ENCODE measurements at regions not wholly inside any gene's neighbourhood (a gene's known extent, or its start where the extent isn't known, plus 50 kb on each side); places are given as distances from the start of the nearest gene placed in this dataset.
"Not testable (repeated sequence)": the region's sequence is repeated elsewhere in the genome, so short reads cannot be mapped to it uniquely, and the experiment has no call there.

DNA sequence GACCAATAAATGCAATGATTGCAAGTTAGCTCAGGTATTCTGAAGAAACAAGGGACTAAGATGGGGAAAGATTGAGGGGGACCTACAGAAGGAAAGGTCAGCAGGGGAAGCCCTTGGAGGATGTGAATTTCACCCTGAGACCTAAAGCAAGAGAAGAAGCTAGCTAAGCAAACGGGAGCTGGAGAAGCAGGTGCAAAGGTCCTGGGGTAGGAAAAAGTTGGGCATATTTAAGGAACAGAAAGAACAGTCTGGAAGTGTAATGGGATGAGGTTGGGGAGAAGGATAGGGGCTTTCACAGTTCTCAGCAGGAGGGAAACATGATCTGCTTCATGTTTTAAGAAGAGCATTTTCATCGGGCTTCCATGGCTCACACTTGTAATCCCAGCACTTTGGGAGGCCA, 89.7 kb upstream of the SLC45A1 start:
- Histone ChIP-seq H3K79me1 (ENCODE audit: low read depth, low read length) (no peaks in the 10 kb centered on the region), H2BK12ac (ENCODE audit: low read length) (no peak overlapping the region), H3K14ac (ENCODE audit: low read length) (no peak overlapping the region), H3K9me3 (replicated peaks in 1 of 2; ENCODE audit: control insufficient read depth in 2 of 2, insufficient read depth in 1 of 2, low read depth in 1 of 2, low read length in 2 of 2) (peaks cover 0 to 5% of the 10 kb centered on the region in 2 donors), H4K91ac (ENCODE audit: low read depth, low read length, poor library complexity) (no peak overlapping the region), H2BK120ac (ENCODE audit: low read depth, low read length) (no peak overlapping the region), H3K27ac (replicated peaks; ENCODE audit: low read length) (no peak overlapping the region), H3K4me1 (ENCODE audit: control insufficient read depth in 2 of 2, insufficient read depth in 1 of 2, low read depth in 1 of 2, low read length in 2 of 2) (peaks cover 0 to 10% of the 10 kb centered on the region in 2 donors), H3K23ac (ENCODE audit: low read depth, low read length, poor library complexity) (no peak overlapping the region), H3K4me2 (ENCODE audit: insufficient read depth, low read length, poor library complexity, severe bottlenecking) (no peak overlapping the region), H2BK5ac (ENCODE audit: low read length) (no peak overlapping the region), H3K18ac (ENCODE audit: low read length) (no peak overlapping the region), H2AFZ (ENCODE audit: low read length) (no peak overlapping the region), H3K36me3 (replicated peaks in 1 of 2; ENCODE audit: control insufficient read depth in 2 of 2, insufficient read depth in 2 of 2, low read length in 2 of 2) (no peaks in the 10 kb centered on the region), H2BK15ac (ENCODE audit: low read length) (no peak overlapping the region), H3K4me3 (ENCODE audit: low read length in 2 of 2) (no peak overlapping the region), H3K4ac (ENCODE audit: low read length) (no peak overlapping the region), H4K8ac (ENCODE audit: low read depth, low read length) (no peak overlapping the region), H2AK5ac (ENCODE audit: low read depth, low read length) (no peak overlapping the region), H3K9ac (ENCODE audit: low read depth, low read length, poor library complexity) (no peak overlapping the region), H3K27me3 (ENCODE audit: control insufficient read depth in 3 of 3, insufficient read depth in 3 of 3, low read depth in 1 of 3, low read length in 3 of 3) (peaks cover 0 to 2% (median 2%) of the 10 kb centered on the region in 3 experiments)
- no CpG with 5 or more reads among the region's 2 CpGs for WGBS, 2 donors (ENCODE audit: extremely low coverage in 2 of 2, insufficient read length in 2 of 2, insufficient replicate concordance in 1 of 2)
- DNase-seq (ENCODE audit: low spot score) = no peak

DNA sequence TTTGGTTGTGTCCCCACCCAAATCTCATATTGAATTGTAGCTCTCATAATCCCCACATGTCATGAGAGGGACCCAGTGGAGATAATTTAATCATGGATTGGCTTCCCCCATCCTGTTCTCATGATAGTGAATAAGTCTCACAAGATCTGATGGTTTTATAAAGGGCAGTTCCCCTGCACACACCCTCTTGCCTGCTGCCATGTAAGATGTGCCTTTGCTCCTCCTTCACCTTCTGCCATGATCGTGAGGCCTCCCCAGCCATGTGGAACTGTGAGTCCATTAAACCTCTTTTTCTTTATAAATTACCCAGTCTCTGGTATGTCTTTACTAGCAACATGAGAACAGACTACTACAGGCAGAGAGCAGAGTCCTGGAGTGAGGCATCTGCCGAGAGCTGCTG, 90.2 kb upstream of the SLC45A1 start:
- H2AFZ ChIP-seq (ENCODE audit: low read length); H3K23ac ChIP-seq (ENCODE audit: low read depth, low read length, poor library complexity); H2AK5ac ChIP-seq (ENCODE audit: low read depth, low read length); H2BK5ac ChIP-seq (ENCODE audit: low read length); H3K9ac ChIP-seq (ENCODE audit: low read depth, low read length, poor library complexity); H3K14ac ChIP-seq (ENCODE audit: low read length); H3K4me3 ChIP-seq (ENCODE audit: low read length in 2 of 2); H3K27ac ChIP-seq (replicated peaks; ENCODE audit: low read length); H2BK12ac ChIP-seq (ENCODE audit: low read length); H3K4me2 ChIP-seq (ENCODE audit: insufficient read depth, low read length, poor library complexity, severe bottlenecking); H2BK120ac ChIP-seq (ENCODE audit: low read depth, low read length); H3K27me3 ChIP-seq (ENCODE audit: control insufficient read depth in 3 of 3, insufficient read depth in 3 of 3, low read depth in 1 of 3, low read length in 3 of 3); H3K4ac ChIP-seq (ENCODE audit: low read length); H3K4me1 ChIP-seq (ENCODE audit: control insufficient read depth in 2 of 2, insufficient read depth in 1 of 2, low read depth in 1 of 2, low read length in 2 of 2); H4K8ac ChIP-seq (ENCODE audit: low read depth, low read length); H4K91ac ChIP-seq (ENCODE audit: low read depth, low read length, poor library complexity); H2BK15ac ChIP-seq (ENCODE audit: low read length); H3K9me3 ChIP-seq (replicated peaks in 1 of 2; ENCODE audit: control insufficient read depth in 2 of 2, insufficient read depth in 1 of 2, low read depth in 1 of 2, low read length in 2 of 2); H3K79me1 ChIP-seq (ENCODE audit: low read depth, low read length); H3K36me3 ChIP-seq (replicated peaks in 1 of 2; ENCODE audit: control insufficient read depth in 2 of 2, insufficient read depth in 2 of 2, low read length in 2 of 2); DNase-seq (ENCODE audit: low spot score): not testable (repeated sequence)
- WGBS, 2 donors (ENCODE audit: extremely low coverage in 2 of 2, insufficient read length in 2 of 2, insufficient replicate concordance in 1 of 2) = no CpG with 5 or more reads among the region's 2 CpGs
- H3K18ac ChIP-seq (ENCODE audit: low read length) = peak overlapping the region; percentile 55

DNA sequence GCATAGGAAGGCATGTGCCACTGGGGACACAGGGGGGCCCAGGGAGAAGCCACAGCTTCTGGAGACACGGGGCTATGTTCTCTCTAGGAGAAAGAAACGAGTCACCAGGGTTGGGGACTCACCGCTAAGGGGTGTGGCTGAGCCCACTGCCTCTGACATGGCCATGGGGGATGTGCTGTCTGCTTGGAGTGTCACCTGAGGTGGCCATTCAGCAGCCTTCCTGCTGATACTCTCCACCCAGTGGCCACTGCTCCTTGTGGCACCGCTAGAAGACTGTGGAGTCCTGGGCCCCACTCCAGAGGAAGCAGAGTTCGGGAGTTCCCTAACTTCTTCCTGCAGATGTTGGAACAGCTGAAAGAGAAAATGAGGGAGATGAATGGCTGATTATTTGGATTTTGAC, 91.2 kb upstream of the SLC45A1 start:
- no peak for DNase-seq (ENCODE audit: low spot score)
- WGBS, 2 donors (ENCODE audit: extremely low coverage in 2 of 2, insufficient read length in 2 of 2, insufficient replicate concordance in 1 of 2) = no CpG with 5 or more reads among the region's 5 CpGs
- Histone ChIP-seq H2BK15ac (ENCODE audit: low read length) (peak overlapping the region; percentile 59), H2AFZ (ENCODE audit: low read length) (no peak overlapping the region), H2BK12ac (ENCODE audit: low read length) (peak overlapping the region; percentile 58), H3K27me3 (ENCODE audit: control insufficient read depth in 3 of 3, insufficient read depth in 3 of 3, low read depth in 1 of 3, low read length in 3 of 3) (peaks cover 0 to 2% (median 2%) of the 10 kb centered on the region in 3 experiments), H3K9ac (ENCODE audit: low read depth, low read length, poor library complexity) (no peak overlapping the region), H3K23ac (ENCODE audit: low read depth, low read length, poor library complexity) (no peak overlapping the region), H2BK5ac (ENCODE audit: low read length) (no peak overlapping the region), H2BK120ac (ENCODE audit: low read depth, low read length) (no peak overlapping the region), H4K8ac (ENCODE audit: low read depth, low read length) (no peak overlapping the region), H3K4me2 (ENCODE audit: insufficient read depth, low read length, poor library complexity, severe bottlenecking) (no peak overlapping the region), H3K18ac (ENCODE audit: low read length) (peak overlapping the region; percentile 85), H3K27ac (replicated peaks; ENCODE audit: low read length) (no peak overlapping the region), H3K36me3 (replicated peaks in 1 of 2; ENCODE audit: control insufficient read depth in 2 of 2, insufficient read depth in 2 of 2, low read length in 2 of 2) (no peaks in the 10 kb centered on the region), H3K4me3 (ENCODE audit: low read length in 2 of 2) (no peak overlapping the region), H3K14ac (ENCODE audit: low read length) (no peak overlapping the region), H3K4ac (ENCODE audit: low read length) (peak overlapping the region; percentile 85), H4K91ac (ENCODE audit: low read depth, low read length, poor library complexity) (no peak overlapping the region), H3K9me3 (replicated peaks in 1 of 2; ENCODE audit: control insufficient read depth in 2 of 2, insufficient read depth in 1 of 2, low read depth in 1 of 2, low read length in 2 of 2) (peaks cover 0 to 5% of the 10 kb centered on the region in 2 donors), H2AK5ac (ENCODE audit: low read depth, low read length) (peak overlapping the region; percentile 89), H3K79me1 (ENCODE audit: low read depth, low read length) (no peaks in the 10 kb centered on the region), H3K4me1 (ENCODE audit: control insufficient read depth in 2 of 2, insufficient read depth in 1 of 2, low read depth in 1 of 2, low read length in 2 of 2) (peaks cover 0 to 7% of the 10 kb centered on the region in 2 donors)

DNA sequence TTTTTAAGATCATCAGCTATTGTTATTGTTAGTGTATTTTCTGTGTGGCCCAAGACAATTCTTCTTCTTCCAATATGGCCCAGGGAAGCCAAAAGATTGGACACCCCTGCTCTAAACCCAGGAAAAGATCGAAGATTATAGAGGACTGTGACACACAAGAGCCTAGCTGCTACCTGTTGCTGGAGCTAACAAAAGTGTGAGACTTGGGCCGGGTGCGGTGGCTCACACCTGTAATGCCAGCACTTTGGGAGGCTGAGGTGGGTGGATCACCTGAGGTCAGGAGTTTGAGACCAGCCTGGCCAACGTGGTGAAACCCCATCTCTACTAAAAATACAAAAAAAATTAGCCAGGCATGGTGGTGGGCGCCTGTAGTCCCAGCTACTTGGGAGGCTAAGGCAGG, 91.9 kb upstream of the SLC45A1 start:
- H4K91ac ChIP-seq (ENCODE audit: low read depth, low read length, poor library complexity); H3K4me1 ChIP-seq (ENCODE audit: control insufficient read depth in 2 of 2, insufficient read depth in 1 of 2, low read depth in 1 of 2, low read length in 2 of 2); H2BK15ac ChIP-seq (ENCODE audit: low read length); H2AK5ac ChIP-seq (ENCODE audit: low read depth, low read length); H3K18ac ChIP-seq (ENCODE audit: low read length); DNase-seq (ENCODE audit: low spot score); H2BK5ac ChIP-seq (ENCODE audit: low read length); H2AFZ ChIP-seq (ENCODE audit: low read length); H3K4ac ChIP-seq (ENCODE audit: low read length); H3K4me3 ChIP-seq (ENCODE audit: low read length in 2 of 2); H3K36me3 ChIP-seq (replicated peaks in 1 of 2; ENCODE audit: control insufficient read depth in 2 of 2, insufficient read depth in 2 of 2, low read length in 2 of 2); H3K23ac ChIP-seq (ENCODE audit: low read depth, low read length, poor library complexity); H3K14ac ChIP-seq (ENCODE audit: low read length); H3K79me1 ChIP-seq (ENCODE audit: low read depth, low read length); H3K9me3 ChIP-seq (replicated peaks in 1 of 2; ENCODE audit: control insufficient read depth in 2 of 2, insufficient read depth in 1 of 2, low read depth in 1 of 2, low read length in 2 of 2); H3K27ac ChIP-seq (replicated peaks; ENCODE audit: low read length); H2BK12ac ChIP-seq (ENCODE audit: low read length); H3K4me2 ChIP-seq (ENCODE audit: insufficient read depth, low read length, poor library complexity, severe bottlenecking); H3K9ac ChIP-seq (ENCODE audit: low read depth, low read length, poor library complexity); H2BK120ac ChIP-seq (ENCODE audit: low read depth, low read length); H4K8ac ChIP-seq (ENCODE audit: low read depth, low read length); H3K27me3 ChIP-seq (ENCODE audit: control insufficient read depth in 3 of 3, insufficient read depth in 3 of 3, low read depth in 1 of 3, low read length in 3 of 3): not testable (repeated sequence)
- no CpG with 5 or more reads among the region's 5 CpGs for WGBS, 2 donors (ENCODE audit: extremely low coverage in 2 of 2, insufficient read length in 2 of 2, insufficient replicate concordance in 1 of 2)

Data from neuronal stem cell (in vitro differentiated cells).